ENCODE measurements at regions not wholly inside any gene's neighbourhood (a gene's known extent, or its start where the extent isn't known, plus 50 kb on each side); places are given as distances from the start of the nearest gene placed in this dataset.

DNA sequence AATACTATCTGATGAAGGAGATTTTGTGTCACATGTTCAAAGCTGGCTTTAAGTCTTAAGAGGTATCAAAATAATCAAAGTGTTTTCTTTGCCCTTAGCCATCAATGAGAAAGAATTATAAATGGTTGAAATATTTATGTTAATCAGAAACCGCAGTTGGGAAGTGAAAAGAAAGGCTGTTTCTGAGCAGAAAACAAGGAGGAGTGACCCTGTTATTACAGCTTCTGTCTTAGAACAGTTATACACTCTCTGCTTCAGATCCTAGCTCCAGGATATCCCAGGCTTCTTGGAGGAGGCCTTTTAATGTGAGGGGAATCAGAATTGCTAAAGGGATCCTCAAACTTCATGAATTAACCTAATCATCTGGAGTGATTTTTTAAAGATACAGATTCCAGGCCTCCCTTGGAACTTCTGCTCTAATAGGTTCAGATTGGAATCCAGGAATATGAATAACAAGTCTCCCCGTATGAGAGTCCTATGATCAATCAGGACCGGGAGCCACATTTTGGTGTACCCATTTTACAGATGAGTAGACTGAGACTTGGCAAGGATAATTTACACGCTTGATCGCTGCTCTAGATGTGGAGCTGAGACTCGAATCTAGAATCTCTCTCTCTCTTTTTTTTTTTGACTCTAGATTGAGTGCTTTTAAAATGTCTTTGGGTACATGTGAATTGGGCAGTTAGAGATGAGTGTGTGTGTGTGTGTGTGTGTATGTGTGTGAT, 50.8 kb upstream of the JAG1 start:
- no peaks in the 10 kb centered on the region for H3K36me3 ChIP-seq
- TF ChIP-seq, protein P1, sequence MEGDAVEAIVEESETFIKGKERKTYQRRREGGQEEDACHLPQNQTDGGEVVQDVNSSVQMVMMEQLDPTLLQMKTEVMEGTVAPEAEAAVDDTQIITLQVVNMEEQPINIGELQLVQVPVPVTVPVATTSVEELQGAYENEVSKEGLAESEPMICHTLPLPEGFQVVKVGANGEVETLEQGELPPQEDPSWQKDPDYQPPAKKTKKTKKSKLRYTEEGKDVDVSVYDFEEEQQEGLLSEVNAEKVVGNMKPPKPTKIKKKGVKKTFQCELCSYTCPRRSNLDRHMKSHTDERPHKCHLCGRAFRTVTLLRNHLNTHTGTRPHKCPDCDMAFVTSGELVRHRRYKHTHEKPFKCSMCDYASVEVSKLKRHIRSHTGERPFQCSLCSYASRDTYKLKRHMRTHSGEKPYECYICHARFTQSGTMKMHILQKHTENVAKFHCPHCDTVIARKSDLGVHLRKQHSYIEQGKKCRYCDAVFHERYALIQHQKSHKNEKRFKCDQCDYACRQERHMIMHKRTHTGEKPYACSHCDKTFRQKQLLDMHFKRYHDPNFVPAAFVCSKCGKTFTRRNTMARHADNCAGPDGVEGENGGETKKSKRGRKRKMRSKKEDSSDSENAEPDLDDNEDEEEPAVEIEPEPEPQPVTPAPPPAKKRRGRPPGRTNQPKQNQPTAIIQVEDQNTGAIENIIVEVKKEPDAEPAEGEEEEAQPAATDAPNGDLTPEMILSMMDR (IDR thresholded peaks at IDR 0.05) = no peak
- no peak overlapping the region for H3K4me3 ChIP-seq
- no peak for DNase-seq (ENCODE audit: low spot score)
- peaks cover 0 to 15% of the 10 kb centered on the region in 2 donors for H3K4me1 ChIP-seq
- H3K27ac ChIP-seq = no peak overlapping the region
- no peaks in the 10 kb centered on the region for H3K27me3 ChIP-seq
- H3K9me3 ChIP-seq = no peaks in the 10 kb centered on the region

DNA sequence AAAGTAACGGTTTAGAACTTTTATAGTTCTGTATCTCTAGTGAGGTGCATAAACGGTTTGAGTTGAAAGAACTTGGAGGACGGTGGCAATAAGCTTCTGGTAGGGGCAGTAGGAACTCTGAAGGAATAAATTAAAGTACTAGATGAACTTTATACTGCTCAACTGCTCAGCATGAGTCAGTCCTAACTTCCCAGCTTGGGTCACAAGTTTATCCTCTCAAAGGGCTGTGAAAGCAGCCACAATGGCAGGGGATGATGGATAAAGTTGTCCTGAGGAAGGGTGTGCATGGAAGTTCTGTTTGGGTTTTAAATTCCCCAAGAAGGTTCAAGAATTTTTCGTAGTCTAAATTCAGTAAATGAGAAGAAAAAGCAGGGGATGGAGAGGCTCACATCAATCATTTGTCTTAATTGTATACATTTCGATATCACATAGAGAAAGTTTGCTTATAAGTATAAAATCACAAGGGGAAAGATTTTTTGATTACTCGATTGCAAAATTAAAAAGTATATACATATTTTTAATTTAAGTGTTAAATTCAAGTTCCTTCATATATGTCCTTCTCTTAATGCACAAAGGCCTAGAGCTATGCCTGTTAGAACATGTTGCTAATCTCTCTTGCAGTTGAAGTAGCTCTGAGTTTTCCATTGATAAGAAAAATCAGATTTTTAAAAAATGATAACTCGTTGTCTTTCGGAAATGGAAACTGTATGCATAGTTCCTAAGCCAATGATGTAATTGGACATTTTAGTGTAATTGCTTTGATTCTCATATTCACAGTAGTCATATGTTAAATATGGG, 55.3 kb upstream of the JAG1 start:
- TF ChIP-seq, protein P1 (IDR thresholded peaks at IDR 0.05) = no peak
- H3K4me1 ChIP-seq = no peaks in the 10 kb centered on the region
- H3K9me3 ChIP-seq = no peaks in the 10 kb centered on the region
- no peaks in the 10 kb centered on the region for H3K27me3 ChIP-seq
- no peaks in the 10 kb centered on the region for H3K36me3 ChIP-seq
- no peak overlapping the region for H3K27ac ChIP-seq
- DNase-seq (ENCODE audit: low spot score) = no peak
- no peak overlapping the region for H3K4me3 ChIP-seq

DNA sequence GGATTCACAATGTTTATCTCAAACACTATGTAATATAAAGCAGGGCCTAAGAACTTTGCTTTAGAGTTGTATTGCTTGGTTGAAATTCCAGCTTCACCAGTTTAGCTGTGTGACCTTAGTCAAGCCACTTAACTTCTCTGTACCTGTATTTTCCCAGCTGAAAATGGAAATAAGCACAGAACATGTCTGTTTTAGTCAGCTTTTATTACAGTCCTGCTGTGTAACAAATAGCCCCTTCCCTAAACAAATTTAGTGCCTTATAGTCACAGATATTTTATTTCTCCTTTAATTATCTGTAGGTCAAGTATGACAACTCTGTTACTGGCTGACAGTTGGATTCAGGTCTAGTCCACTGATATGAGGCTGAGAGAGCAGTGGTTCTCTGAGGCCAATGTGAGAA, 56.0 kb upstream of the JAG1 start:
- H3K27ac ChIP-seq = no peak overlapping the region
- no peaks in the 10 kb centered on the region for H3K4me1 ChIP-seq
- H3K27me3 ChIP-seq = no peaks in the 10 kb centered on the region
- TF ChIP-seq, protein P1 (IDR thresholded peaks at IDR 0.05) = no peak
- DNase-seq (ENCODE audit: low spot score) = no peak
- H3K4me3 ChIP-seq = no peak overlapping the region
- H3K36me3 ChIP-seq = no peaks in the 10 kb centered on the region
- no peaks in the 10 kb centered on the region for H3K9me3 ChIP-seq

DNA sequence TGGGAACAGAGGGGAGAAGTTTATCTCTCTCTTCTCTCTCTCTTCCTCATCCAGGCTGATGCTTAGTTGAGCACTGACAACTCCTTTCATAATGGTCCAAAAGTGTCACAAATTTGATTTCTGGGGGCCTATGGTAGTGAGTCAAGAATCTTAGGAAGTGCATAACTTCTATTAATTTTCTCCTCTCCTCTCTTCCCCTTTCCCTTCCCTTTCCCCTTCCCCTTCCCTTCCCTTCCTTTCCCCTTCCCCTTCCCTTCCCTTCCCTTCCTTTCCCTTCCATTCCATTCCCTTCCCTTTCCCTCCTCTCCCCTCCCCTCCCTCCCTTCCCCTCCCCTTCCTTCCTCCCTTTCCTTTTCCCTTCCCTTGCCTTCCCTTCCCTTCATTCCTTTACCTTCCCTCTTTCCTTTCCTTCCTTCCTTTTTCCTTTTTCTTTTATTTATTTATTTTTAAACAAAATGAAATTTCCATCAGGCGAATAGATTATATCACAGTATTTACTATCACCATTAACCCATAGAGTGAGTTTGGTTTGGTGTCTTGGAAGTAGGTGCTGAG, 56.9 kb upstream of the JAG1 start:
- no peak for DNase-seq (ENCODE audit: low spot score)
- no peaks in the 10 kb centered on the region for H3K27me3 ChIP-seq
- no peaks in the 10 kb centered on the region for H3K4me1 ChIP-seq
- H3K27ac ChIP-seq = no peak overlapping the region
- TF ChIP-seq, protein P1 (IDR thresholded peaks at IDR 0.05) = no peak
- no peak overlapping the region for H3K4me3 ChIP-seq
- no peaks in the 10 kb centered on the region for H3K36me3 ChIP-seq
- H3K9me3 ChIP-seq = no peaks in the 10 kb centered on the region

DNA sequence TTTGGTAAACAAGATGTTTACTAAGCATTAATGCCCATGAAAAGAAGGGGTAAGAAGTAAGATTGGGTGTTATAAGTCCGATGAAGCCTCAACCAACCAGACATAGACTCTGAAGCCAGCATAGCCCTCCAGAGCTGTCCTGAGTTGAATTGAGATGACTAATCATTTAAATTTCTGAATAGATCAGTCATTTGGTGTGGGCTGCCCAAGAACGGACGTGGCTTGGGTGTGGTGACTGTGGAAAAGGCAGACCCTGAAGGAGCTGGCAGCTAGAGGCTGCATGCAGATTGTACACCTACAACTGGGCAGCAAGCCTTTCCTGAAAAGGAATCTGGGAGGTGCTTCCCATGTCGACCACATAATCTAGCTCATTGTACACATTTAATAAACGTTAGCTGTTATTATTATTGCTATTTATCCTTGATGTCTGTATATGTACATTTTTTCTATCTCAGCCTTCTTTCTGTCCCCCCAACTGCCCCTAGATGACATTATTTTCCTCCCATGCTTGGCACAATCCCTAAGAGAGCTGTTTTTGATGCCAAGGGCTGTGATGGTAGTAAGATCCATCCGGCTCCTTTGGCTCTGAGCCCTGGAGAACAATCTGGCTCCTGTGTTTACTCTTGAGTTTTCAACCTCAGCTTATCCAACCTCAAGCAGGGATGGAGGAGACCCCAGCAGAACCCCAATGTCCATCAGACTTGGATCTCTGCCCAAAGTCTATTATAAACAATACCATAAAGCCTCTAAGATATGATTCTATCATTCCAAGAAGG, 57.6 kb upstream of the JAG1 start:
- TF ChIP-seq, protein P1 (IDR thresholded peaks at IDR 0.05) = no peak
- DNase-seq (ENCODE audit: low spot score) = no peak
- no peaks in the 10 kb centered on the region for H3K4me1 ChIP-seq

More for the DNA sequence above, 57.6 kb upstream of the JAG1 start:
- Histone ChIP-seq H3K27ac (no peak overlapping the region), H3K9me3 (no peaks in the 10 kb centered on the region), H3K27me3 (no peaks in the 10 kb centered on the region), H3K4me3 (no peak overlapping the region), H3K36me3 (no peaks in the 10 kb centered on the region)

Data from right atrium auricular region (tissue), 2 donors.